ENCODE measurements at regions not wholly inside any gene's neighbourhood (a gene's known extent, or its start where the extent isn't known, plus 50 kb on each side); places are given as distances from the start of the nearest gene placed in this dataset.

- DNase-seq (ENCODE audit: low spot score), result no peak
- TF ChIP-seq CTCF (IDR thresholded peaks at IDR 0.05), result no peak
- Histone ChIP-seq H3K4me3 (no peak overlapping the region), H3K27ac (no peak overlapping the region)
Observed at GRCh38 chr2:220165401-220165800, 538.0 kb downstream of the SLC4A3 start.

- DNase-seq (ENCODE audit: low spot score), result no peak
- H3K4me3 ChIP-seq, result no peak overlapping the region
- no peak for TF ChIP-seq CTCF (IDR thresholded peaks at IDR 0.05)
- H3K27ac ChIP-seq, result no peak overlapping the region
Observed at GRCh38 chr2:220166616-220167015, 539.2 kb downstream of the SLC4A3 start.

- TF ChIP-seq CTCF (IDR thresholded peaks at IDR 0.05), result no peak
- no peak for DNase-seq (ENCODE audit: low spot score)
- H3K27ac ChIP-seq, result no peak overlapping the region
- no peak overlapping the region for H3K4me3 ChIP-seq
Observed at GRCh38 chr2:220167956-220168355, 540.5 kb downstream of the SLC4A3 start.

GRCh38 chr2:220168891-220169546 lies 541.6 kb downstream of the SLC4A3 start:
- no peak for TF ChIP-seq CTCF (IDR thresholded peaks at IDR 0.05)
- no peak overlapping the region for H3K27ac ChIP-seq
- H3K4me3 ChIP-seq, result no peak overlapping the region
- DNase-seq (ENCODE audit: low spot score), result no peak

- TF ChIP-seq CTCF (IDR thresholded peaks at IDR 0.05), result no peak
- DNase-seq (ENCODE audit: low spot score), result no peak
- H3K27ac ChIP-seq, result no peak overlapping the region
Observed at GRCh38 chr2:220174826-220175225, 547.4 kb downstream of the SLC4A3 start.

GRCh38 chr2:220175967-220176366 lies 548.5 kb downstream of the SLC4A3 start:
- no peak for TF ChIP-seq CTCF (IDR thresholded peaks at IDR 0.05)
- Histone ChIP-seq H3K4me3 (no peak overlapping the region), H3K27ac (no peak overlapping the region)
- DNase-seq (ENCODE audit: low spot score), result no peak

More at GRCh38 chr2:220174826-220175225, 547.4 kb downstream of the SLC4A3 start:
- H3K4me3 ChIP-seq, result no peak overlapping the region

GRCh38 chr2:220178991-220179695 lies 551.7 kb downstream of the SLC4A3 start:
- no peak for TF ChIP-seq CTCF (IDR thresholded peaks at IDR 0.05)
- Histone ChIP-seq H3K27ac (no peak overlapping the region), H3K4me3 (no peak overlapping the region)
- DNase-seq (ENCODE audit: low spot score), result no peak
